ENCODE measurements at regions not wholly inside any gene's neighbourhood (a gene's known extent, or its start where the extent isn't known, plus 50 kb on each side); places are given as distances from the start of the nearest gene placed in this dataset.
"Not testable (repeated sequence)": the region's sequence is repeated elsewhere in the genome, so short reads cannot be mapped to it uniquely, and the experiment has no call there.

GRCh38 chr9:65386191-65386590 is 101.2 kb upstream of the FOXD4L5 start:
- H3K27me3 Mint-ChIP-seq; CTCF ChIA-PET; H3K36me3 Mint-ChIP-seq (ENCODE audit: low read depth); H3K4me3 Mint-ChIP-seq; H3K4me1 Mint-ChIP-seq; DNase-seq; ATAC-seq (ENCODE audit: low read depth); H3K27ac Mint-ChIP-seq; intact Hi-C loops (cut with micrococcal nuclease); POLR2A ChIA-PET: not testable (repeated sequence)
- H3K9me3 Mint-ChIP-seq: peaks cover 13% of the 10 kb centered on the region

GRCh38 chr9:65385655-65386024 is 100.6 kb upstream of the FOXD4L5 start:
- H3K4me3 Mint-ChIP-seq; H3K9me3 Mint-ChIP-seq; H3K27ac Mint-ChIP-seq; POLR2A ChIA-PET; CTCF ChIA-PET; intact Hi-C loops (cut with micrococcal nuclease); H3K4me1 Mint-ChIP-seq; DNase-seq; H3K27me3 Mint-ChIP-seq; ATAC-seq (ENCODE audit: low read depth); H3K36me3 Mint-ChIP-seq (ENCODE audit: low read depth): not testable (repeated sequence)

GRCh38 chr9:65384759-65385654 is 100.0 kb upstream of the FOXD4L5 start:
- ATAC-seq (ENCODE audit: low read depth); POLR2A ChIA-PET; H3K9me3 Mint-ChIP-seq; H3K27ac Mint-ChIP-seq; DNase-seq; intact Hi-C loops (cut with micrococcal nuclease); CTCF ChIA-PET; H3K4me1 Mint-ChIP-seq; H3K27me3 Mint-ChIP-seq; H3K4me3 Mint-ChIP-seq; H3K36me3 Mint-ChIP-seq (ENCODE audit: low read depth): not testable (repeated sequence)

GRCh38 chr9:65384066-65384465 is 99.1 kb upstream of the FOXD4L5 start:
- H3K4me3 Mint-ChIP-seq: not testable (repeated sequence)

GRCh38 chr9:65383646-65384045 is 98.6 kb upstream of the FOXD4L5 start:
- H3K27me3 Mint-ChIP-seq; H3K9me3 Mint-ChIP-seq; CTCF ChIA-PET; H3K4me1 Mint-ChIP-seq; POLR2A ChIA-PET; H3K36me3 Mint-ChIP-seq (ENCODE audit: low read depth); H3K4me3 Mint-ChIP-seq; H3K27ac Mint-ChIP-seq; DNase-seq; intact Hi-C loops (cut with micrococcal nuclease); ATAC-seq (ENCODE audit: low read depth): not testable (repeated sequence)

More at GRCh38 chr9:65384066-65384465, 99.1 kb upstream of the FOXD4L5 start:
- ATAC-seq (ENCODE audit: low read depth); POLR2A ChIA-PET; H3K27me3 Mint-ChIP-seq; DNase-seq; H3K36me3 Mint-ChIP-seq (ENCODE audit: low read depth); H3K4me1 Mint-ChIP-seq; intact Hi-C loops (cut with micrococcal nuclease); H3K9me3 Mint-ChIP-seq; H3K27ac Mint-ChIP-seq; CTCF ChIA-PET: not testable (repeated sequence)

- H3K27ac Mint-ChIP-seq; H3K27me3 Mint-ChIP-seq; intact Hi-C loops (cut with micrococcal nuclease); CTCF ChIA-PET; H3K4me3 Mint-ChIP-seq; ATAC-seq (ENCODE audit: low read depth); POLR2A ChIA-PET; DNase-seq; H3K9me3 Mint-ChIP-seq; H3K36me3 Mint-ChIP-seq (ENCODE audit: low read depth); H3K4me1 Mint-ChIP-seq: not testable (repeated sequence)
These were observed 97.8 kb upstream of the FOXD4L5 start for GRCh38 chr9:65382701-65383318.
